ENCODE measurements at regions not wholly inside any gene's neighbourhood (a gene's known extent, or its start where the extent isn't known, plus 50 kb on each side); places are given as distances from the start of the nearest gene placed in this dataset.
"Not testable (repeated sequence)": the region's sequence is repeated elsewhere in the genome, so short reads cannot be mapped to it uniquely, and the experiment has no call there.

DNA sequence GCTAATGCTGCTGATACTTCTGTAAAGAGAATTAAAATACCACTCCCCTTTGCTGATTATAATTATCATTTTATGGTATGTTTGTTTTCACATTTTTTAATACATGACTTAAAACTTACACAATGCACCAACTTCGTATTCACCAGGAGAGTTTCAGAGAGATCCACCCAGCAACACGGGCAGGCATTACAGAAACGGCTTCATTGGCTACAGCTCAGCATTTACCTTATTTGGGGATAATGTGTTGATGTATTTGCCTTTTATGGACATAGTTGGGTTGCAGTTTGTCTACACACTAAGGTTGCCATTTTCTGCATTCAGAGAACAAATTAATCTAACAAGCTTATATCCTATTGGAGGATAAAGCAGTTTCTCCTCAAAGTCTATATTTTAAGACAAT lies 423.6 kb downstream of the PRDM9 start:
- no peaks in the 10 kb centered on the region for H3K27me3 ChIP-seq (ENCODE audit: insufficient read depth, low read length)
- H3K4me2 ChIP-seq (ENCODE audit: low read length): no peak overlapping the region
- H3K79me2 ChIP-seq (ENCODE audit: insufficient read depth, low read length): no peaks in the 10 kb centered on the region
- no peaks in the 10 kb centered on the region for H3K4me1 ChIP-seq (ENCODE audit: insufficient read depth, low read length, severe bottlenecking)
- no peak overlapping the region for H2AFZ ChIP-seq (ENCODE audit: low read length)
- H3K9ac ChIP-seq (ENCODE audit: low read length): no peak overlapping the region
- no peak overlapping the region for H3K4me3 ChIP-seq (ENCODE audit: low read depth, low read length, poor library complexity, severe bottlenecking)
- H3K36me3 ChIP-seq (ENCODE audit: insufficient read depth, low read length): no peaks in the 10 kb centered on the region
- no peaks in the 10 kb centered on the region for H3K9me2 ChIP-seq (ENCODE audit: low read depth, low read length)
- no peak for TF ChIP-seq EZH2 (IDR thresholded peaks at IDR 0.05; ENCODE audit: borderline replicate concordance, low read length)
- TF ChIP-seq, protein P1, sequence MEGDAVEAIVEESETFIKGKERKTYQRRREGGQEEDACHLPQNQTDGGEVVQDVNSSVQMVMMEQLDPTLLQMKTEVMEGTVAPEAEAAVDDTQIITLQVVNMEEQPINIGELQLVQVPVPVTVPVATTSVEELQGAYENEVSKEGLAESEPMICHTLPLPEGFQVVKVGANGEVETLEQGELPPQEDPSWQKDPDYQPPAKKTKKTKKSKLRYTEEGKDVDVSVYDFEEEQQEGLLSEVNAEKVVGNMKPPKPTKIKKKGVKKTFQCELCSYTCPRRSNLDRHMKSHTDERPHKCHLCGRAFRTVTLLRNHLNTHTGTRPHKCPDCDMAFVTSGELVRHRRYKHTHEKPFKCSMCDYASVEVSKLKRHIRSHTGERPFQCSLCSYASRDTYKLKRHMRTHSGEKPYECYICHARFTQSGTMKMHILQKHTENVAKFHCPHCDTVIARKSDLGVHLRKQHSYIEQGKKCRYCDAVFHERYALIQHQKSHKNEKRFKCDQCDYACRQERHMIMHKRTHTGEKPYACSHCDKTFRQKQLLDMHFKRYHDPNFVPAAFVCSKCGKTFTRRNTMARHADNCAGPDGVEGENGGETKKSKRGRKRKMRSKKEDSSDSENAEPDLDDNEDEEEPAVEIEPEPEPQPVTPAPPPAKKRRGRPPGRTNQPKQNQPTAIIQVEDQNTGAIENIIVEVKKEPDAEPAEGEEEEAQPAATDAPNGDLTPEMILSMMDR (IDR thresholded peaks at IDR 0.05; ENCODE audit: low read length): no peak
- no peaks in the 10 kb centered on the region for H4K20me1 ChIP-seq (ENCODE audit: insufficient read depth, low read length)
- H3F3A ChIP-seq (ENCODE audit: insufficient read depth, low read length): no peaks in the 10 kb centered on the region
- no peaks in the 10 kb centered on the region for H3K9me3 ChIP-seq (ENCODE audit: low read length)
- H3K27ac ChIP-seq (ENCODE audit: low read depth, low read length, poor library complexity, severe bottlenecking): no peak overlapping the region

DNA sequence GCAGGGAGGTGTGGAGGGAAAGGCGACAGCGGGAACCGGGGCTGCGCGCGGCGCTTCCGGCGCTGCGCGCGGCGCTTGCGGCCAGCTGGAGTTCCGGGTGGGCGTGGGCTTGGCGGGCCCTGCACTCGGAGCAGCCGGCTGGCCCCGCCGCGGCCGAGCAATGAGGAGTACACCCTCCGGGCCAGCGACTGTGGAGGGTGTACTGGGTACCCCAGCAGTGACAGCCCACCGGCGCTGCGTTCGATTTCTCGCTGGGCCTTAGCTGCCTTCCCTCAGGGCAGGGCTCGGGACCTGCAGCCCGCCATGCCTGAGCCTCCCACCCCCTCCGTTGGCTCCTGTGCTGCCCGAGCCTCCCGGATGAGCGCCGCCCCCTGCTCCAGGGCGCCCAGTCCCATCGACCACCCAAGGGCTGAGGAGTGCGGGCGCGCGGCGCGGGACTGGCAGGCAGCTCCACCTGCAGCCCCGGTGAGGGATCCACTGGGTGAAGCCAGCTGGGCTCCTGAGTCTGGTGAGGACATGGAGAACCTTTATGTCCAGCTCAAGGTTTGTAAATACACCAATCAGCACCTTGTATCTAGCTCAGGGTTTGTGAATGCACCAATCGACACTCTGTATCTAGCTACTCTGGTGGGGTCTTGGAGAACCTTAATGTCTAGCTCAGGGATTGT lies 444.0 kb downstream of the PRDM9 start:
- H3F3A ChIP-seq (ENCODE audit: insufficient read depth, low read length); H3K27ac ChIP-seq (ENCODE audit: low read depth, low read length, poor library complexity, severe bottlenecking); H3K9ac ChIP-seq (ENCODE audit: low read length); H3K4me3 ChIP-seq (ENCODE audit: low read depth, low read length, poor library complexity, severe bottlenecking); H3K4me2 ChIP-seq (ENCODE audit: low read length); H4K20me1 ChIP-seq (ENCODE audit: insufficient read depth, low read length); H3K9me2 ChIP-seq (ENCODE audit: low read depth, low read length); H3K36me3 ChIP-seq (ENCODE audit: insufficient read depth, low read length); H2AFZ ChIP-seq (ENCODE audit: low read length); H3K9me3 ChIP-seq (ENCODE audit: low read length); H3K27me3 ChIP-seq (ENCODE audit: insufficient read depth, low read length); H3K4me1 ChIP-seq (ENCODE audit: insufficient read depth, low read length, severe bottlenecking); H3K79me2 ChIP-seq (ENCODE audit: insufficient read depth, low read length): not testable (repeated sequence)

DNA sequence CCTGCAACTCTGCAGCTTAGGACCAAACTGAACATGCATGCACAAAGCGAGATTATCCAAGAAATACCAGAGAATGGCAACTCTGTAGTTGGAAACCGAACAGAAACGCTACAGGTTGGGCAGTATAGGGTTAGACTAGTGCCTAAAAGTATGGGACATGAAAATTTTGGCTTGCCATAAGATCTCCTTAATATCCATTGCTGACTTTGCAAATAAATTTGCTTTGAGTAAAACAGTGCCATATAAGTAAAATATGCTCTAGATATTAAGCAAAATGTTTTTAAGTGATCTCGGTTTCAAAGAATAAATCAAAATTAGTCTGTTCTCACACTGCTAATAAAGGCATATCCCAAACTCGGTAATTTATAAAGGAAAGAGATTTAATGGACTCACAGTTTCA lies 456.0 kb downstream of the PRDM9 start:
- no peak overlapping the region for H2AFZ ChIP-seq (ENCODE audit: low read length)
- TF ChIP-seq, protein P1 (IDR thresholded peaks at IDR 0.05; ENCODE audit: low read length): no peak
- TF ChIP-seq EZH2 (IDR thresholded peaks at IDR 0.05; ENCODE audit: borderline replicate concordance, low read length): no peak

DNA sequence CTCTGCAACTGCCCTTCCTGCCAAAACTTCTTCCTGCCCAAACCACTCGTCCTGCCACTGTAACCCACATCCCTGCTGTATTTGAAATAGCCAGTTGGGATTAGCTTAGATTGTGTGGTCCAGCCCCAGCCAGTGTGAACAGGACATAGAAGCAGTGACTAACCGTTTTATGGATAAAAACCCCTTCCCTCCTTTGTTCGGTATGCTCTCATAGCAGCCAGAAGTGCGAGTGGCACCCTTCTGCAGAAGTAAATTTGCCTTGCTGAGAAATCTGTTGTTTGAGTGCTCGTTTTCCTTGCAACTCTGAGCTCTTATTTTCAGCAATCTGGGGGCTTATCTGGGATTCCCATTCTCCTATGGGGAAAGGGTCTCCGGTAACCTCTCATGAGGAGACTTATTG lies 470.0 kb downstream of the PRDM9 start:
- H4K20me1 ChIP-seq (ENCODE audit: insufficient read depth, low read length): no peaks in the 10 kb centered on the region
- H3K79me2 ChIP-seq (ENCODE audit: insufficient read depth, low read length): no peaks in the 10 kb centered on the region
- H3K9ac ChIP-seq (ENCODE audit: low read length): no peak overlapping the region
- H2AFZ ChIP-seq (ENCODE audit: low read length): no peak overlapping the region
- H3K4me1 ChIP-seq (ENCODE audit: insufficient read depth, low read length, severe bottlenecking): no peaks in the 10 kb centered on the region
- H3K4me3 ChIP-seq (ENCODE audit: low read depth, low read length, poor library complexity, severe bottlenecking): no peak overlapping the region
- no peaks in the 10 kb centered on the region for H3F3A ChIP-seq (ENCODE audit: insufficient read depth, low read length)
- H3K36me3 ChIP-seq (ENCODE audit: insufficient read depth, low read length): no peaks in the 10 kb centered on the region
- TF ChIP-seq, protein P1 (IDR thresholded peaks at IDR 0.05; ENCODE audit: low read length): no peak
- TF ChIP-seq EZH2 (IDR thresholded peaks at IDR 0.05; ENCODE audit: borderline replicate concordance, low read length): no peak
- no peaks in the 10 kb centered on the region for H3K9me2 ChIP-seq (ENCODE audit: low read depth, low read length)
- no peaks in the 10 kb centered on the region for H3K27me3 ChIP-seq (ENCODE audit: insufficient read depth, low read length)
- H3K4me2 ChIP-seq (ENCODE audit: low read length): no peak overlapping the region
- 0 out of 2 replicates have a peak, but pooled peaks cover 4% of the 10 kb centered on the region for H3K9me3 ChIP-seq (ENCODE audit: low read length)
- H3K27ac ChIP-seq (ENCODE audit: low read depth, low read length, poor library complexity, severe bottlenecking): no peak overlapping the region

More for the DNA sequence above, 456.0 kb downstream of the PRDM9 start:
- H3K9me3 ChIP-seq (ENCODE audit: low read length): no peaks in the 10 kb centered on the region
- H3K4me3 ChIP-seq (ENCODE audit: low read depth, low read length, poor library complexity, severe bottlenecking): no peak overlapping the region
- no peaks in the 10 kb centered on the region for H3K9me2 ChIP-seq (ENCODE audit: low read depth, low read length)
- no peaks in the 10 kb centered on the region for H3K27me3 ChIP-seq (ENCODE audit: insufficient read depth, low read length)
- H4K20me1 ChIP-seq (ENCODE audit: insufficient read depth, low read length): no peaks in the 10 kb centered on the region
- H3K4me1 ChIP-seq (ENCODE audit: insufficient read depth, low read length, severe bottlenecking): no peaks in the 10 kb centered on the region
- H3K27ac ChIP-seq (ENCODE audit: low read depth, low read length, poor library complexity, severe bottlenecking): no peak overlapping the region
- H3K9ac ChIP-seq (ENCODE audit: low read length): no peak overlapping the region
- no peaks in the 10 kb centered on the region for H3F3A ChIP-seq (ENCODE audit: insufficient read depth, low read length)
- no peaks in the 10 kb centered on the region for H3K36me3 ChIP-seq (ENCODE audit: insufficient read depth, low read length)
- no peak overlapping the region for H3K4me2 ChIP-seq (ENCODE audit: low read length)
- H3K79me2 ChIP-seq (ENCODE audit: insufficient read depth, low read length): no peaks in the 10 kb centered on the region
